ENCODE measurements at regions not wholly inside any gene's neighbourhood (a gene's known extent, or its start where the extent isn't known, plus 50 kb on each side); places are given as distances from the start of the nearest gene placed in this dataset.

DNA sequence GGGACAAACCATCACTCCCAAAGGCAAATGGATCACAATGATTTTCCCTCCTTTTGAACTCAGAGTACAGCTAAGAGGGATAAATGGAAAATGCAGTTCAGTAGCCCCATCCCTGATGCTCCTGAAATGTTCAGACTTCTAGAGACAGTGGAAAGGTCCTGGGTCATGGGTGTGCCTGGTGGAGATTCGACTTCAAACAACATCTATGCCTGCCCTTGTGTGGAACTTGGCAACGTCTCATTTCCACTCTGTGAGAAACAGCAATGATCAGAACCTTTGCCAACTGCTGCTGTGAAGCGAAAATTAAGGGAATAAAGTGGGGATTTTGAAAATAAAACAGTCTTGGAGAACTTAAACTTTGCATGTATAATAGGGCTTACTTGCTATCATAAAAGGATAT lies 778.1 kb downstream of the SEMA5A start:
- TF ChIP-seq, protein P1, sequence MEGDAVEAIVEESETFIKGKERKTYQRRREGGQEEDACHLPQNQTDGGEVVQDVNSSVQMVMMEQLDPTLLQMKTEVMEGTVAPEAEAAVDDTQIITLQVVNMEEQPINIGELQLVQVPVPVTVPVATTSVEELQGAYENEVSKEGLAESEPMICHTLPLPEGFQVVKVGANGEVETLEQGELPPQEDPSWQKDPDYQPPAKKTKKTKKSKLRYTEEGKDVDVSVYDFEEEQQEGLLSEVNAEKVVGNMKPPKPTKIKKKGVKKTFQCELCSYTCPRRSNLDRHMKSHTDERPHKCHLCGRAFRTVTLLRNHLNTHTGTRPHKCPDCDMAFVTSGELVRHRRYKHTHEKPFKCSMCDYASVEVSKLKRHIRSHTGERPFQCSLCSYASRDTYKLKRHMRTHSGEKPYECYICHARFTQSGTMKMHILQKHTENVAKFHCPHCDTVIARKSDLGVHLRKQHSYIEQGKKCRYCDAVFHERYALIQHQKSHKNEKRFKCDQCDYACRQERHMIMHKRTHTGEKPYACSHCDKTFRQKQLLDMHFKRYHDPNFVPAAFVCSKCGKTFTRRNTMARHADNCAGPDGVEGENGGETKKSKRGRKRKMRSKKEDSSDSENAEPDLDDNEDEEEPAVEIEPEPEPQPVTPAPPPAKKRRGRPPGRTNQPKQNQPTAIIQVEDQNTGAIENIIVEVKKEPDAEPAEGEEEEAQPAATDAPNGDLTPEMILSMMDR (IDR thresholded peaks at IDR 0.05; ENCODE audit: low read depth, low read length) = no peak
- TF ChIP-seq EZH2phosphoT487 (IDR thresholded peaks at IDR 0.05; ENCODE audit: low read depth) = no peak
- Histone ChIP-seq H3K4me1 (ENCODE audit: low read length) (no peaks in the 10 kb centered on the region), H3K4me2 (ENCODE audit: low read length) (no peak overlapping the region), H3K9me3 (ENCODE audit: insufficient read depth, low read length) (no peaks in the 10 kb centered on the region), H3K27me3 (ENCODE audit: low read depth, low read length) (no peaks in the 10 kb centered on the region), H3K9ac (ENCODE audit: low read length) (no peak overlapping the region), H3K79me2 (ENCODE audit: low read length) (no peaks in the 10 kb centered on the region), H3K27ac (ENCODE audit: low read length) (no peak overlapping the region), H4K20me1 (ENCODE audit: insufficient read depth, low read length) (no peaks in the 10 kb centered on the region), H3K4me3 (ENCODE audit: low read length) (no peak overlapping the region), H2AFZ (ENCODE audit: low read depth, low read length) (no peak overlapping the region), H3K36me3 (replicated peaks; ENCODE audit: low read depth, low read length) (no peaks in the 10 kb centered on the region)

- no peaks in the 10 kb centered on the region for H3K27me3 ChIP-seq (ENCODE audit: low read depth, low read length)
- no peak overlapping the region for H3K27ac ChIP-seq (ENCODE audit: low read length)
- no peak overlapping the region for H3K9ac ChIP-seq (ENCODE audit: low read length)
- no peak overlapping the region for H3K4me2 ChIP-seq (ENCODE audit: low read length)
- H3K4me1 ChIP-seq (ENCODE audit: low read length) = no peaks in the 10 kb centered on the region
- no peaks in the 10 kb centered on the region for H4K20me1 ChIP-seq (ENCODE audit: insufficient read depth, low read length)
- H3K4me3 ChIP-seq (ENCODE audit: low read length) = no peak overlapping the region
- H3K79me2 ChIP-seq (ENCODE audit: low read length) = no peaks in the 10 kb centered on the region
- no peak overlapping the region for H2AFZ ChIP-seq (ENCODE audit: low read depth, low read length)
- H3K36me3 ChIP-seq (replicated peaks; ENCODE audit: low read depth, low read length) = no peaks in the 10 kb centered on the region
- TF ChIP-seq, protein P1 (IDR thresholded peaks at IDR 0.05; ENCODE audit: low read depth, low read length) = no peak
- no peak for TF ChIP-seq EZH2phosphoT487 (IDR thresholded peaks at IDR 0.05; ENCODE audit: low read depth)
- H3K9me3 ChIP-seq (ENCODE audit: insufficient read depth, low read length) = no peaks in the 10 kb centered on the region
Measured at GRCh38 chr5:8769631-8770030, 776.2 kb downstream of the SEMA5A start.

DNA sequence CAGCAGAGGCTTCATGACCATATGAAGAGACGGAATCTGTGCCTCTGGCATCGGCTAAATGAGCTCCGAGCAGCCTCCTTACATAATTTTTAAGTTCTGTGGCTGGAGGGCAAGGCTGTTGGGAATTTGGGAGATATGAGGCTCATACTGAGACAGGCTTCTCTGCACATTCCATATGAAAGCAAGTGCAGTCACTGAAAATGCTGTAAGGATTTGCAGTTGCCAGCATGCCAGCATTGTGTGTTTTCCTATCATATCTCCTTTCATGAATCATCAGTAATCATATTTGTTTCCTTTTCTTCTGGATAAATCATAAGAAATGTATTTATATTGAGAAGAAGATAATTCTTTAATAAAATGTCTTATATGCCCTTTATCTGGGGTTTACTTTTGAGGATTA lies 775.4 kb downstream of the SEMA5A start:
- Histone ChIP-seq H3K79me2 (ENCODE audit: low read length) (no peaks in the 10 kb centered on the region), H3K4me1 (ENCODE audit: low read length) (no peaks in the 10 kb centered on the region), H3K36me3 (replicated peaks; ENCODE audit: low read depth, low read length) (no peaks in the 10 kb centered on the region), H3K4me2 (ENCODE audit: low read length) (no peak overlapping the region), H3K9me3 (ENCODE audit: insufficient read depth, low read length) (no peaks in the 10 kb centered on the region), H3K4me3 (ENCODE audit: low read length) (no peak overlapping the region), H3K27me3 (ENCODE audit: low read depth, low read length) (no peaks in the 10 kb centered on the region), H2AFZ (ENCODE audit: low read depth, low read length) (no peak overlapping the region), H3K9ac (ENCODE audit: low read length) (no peak overlapping the region), H3K27ac (ENCODE audit: low read length) (no peak overlapping the region), H4K20me1 (ENCODE audit: insufficient read depth, low read length) (no peaks in the 10 kb centered on the region)
- TF ChIP-seq, protein P1 (IDR thresholded peaks at IDR 0.05; ENCODE audit: low read depth, low read length) = no peak
- no peak for TF ChIP-seq EZH2phosphoT487 (IDR thresholded peaks at IDR 0.05; ENCODE audit: low read depth)

DNA sequence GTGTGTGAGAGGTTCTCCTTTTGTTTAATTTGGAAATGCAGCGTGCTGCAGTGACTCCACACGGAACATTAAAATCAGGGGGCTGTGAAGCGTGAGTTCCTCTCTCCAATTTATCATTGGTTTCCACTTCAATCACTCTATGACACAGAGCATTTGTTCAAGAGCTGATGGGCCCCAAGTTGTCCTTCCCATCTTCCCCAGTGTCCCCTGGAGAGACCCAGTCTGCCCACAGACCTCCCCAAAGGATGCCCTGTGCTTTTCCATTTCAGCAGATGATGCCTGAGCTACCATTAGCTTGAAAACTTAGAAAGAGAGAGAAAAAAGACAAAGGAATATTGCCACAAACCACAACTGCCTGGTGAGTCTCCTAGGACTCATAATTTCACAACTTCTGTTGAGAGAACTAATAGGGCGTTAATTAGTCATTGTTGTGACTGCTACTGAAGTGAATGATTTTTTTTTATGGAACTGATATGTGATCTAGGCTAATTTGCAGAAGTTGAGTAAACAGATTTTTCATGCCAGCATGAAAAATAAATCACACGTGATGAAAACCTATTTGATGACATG lies 772.7 kb downstream of the SEMA5A start:
- H3K27me3 ChIP-seq (ENCODE audit: low read depth, low read length) = no peaks in the 10 kb centered on the region
- H3K4me2 ChIP-seq (ENCODE audit: low read length) = no peak overlapping the region
- H3K4me1 ChIP-seq (ENCODE audit: low read length) = no peaks in the 10 kb centered on the region
- no peaks in the 10 kb centered on the region for H3K36me3 ChIP-seq (replicated peaks; ENCODE audit: low read depth, low read length)
- no peak overlapping the region for H3K4me3 ChIP-seq (ENCODE audit: low read length)
- no peaks in the 10 kb centered on the region for H3K9me3 ChIP-seq (ENCODE audit: insufficient read depth, low read length)
- H3K27ac ChIP-seq (ENCODE audit: low read length) = no peak overlapping the region
- no peak overlapping the region for H3K9ac ChIP-seq (ENCODE audit: low read length)
- H4K20me1 ChIP-seq (ENCODE audit: insufficient read depth, low read length) = no peaks in the 10 kb centered on the region
- TF ChIP-seq EZH2phosphoT487 (IDR thresholded peaks at IDR 0.05; ENCODE audit: low read depth) = no peak
- TF ChIP-seq, protein P1 (IDR thresholded peaks at IDR 0.05; ENCODE audit: low read depth, low read length) = no peak
- H2AFZ ChIP-seq (ENCODE audit: low read depth, low read length) = no peak overlapping the region
- H3K79me2 ChIP-seq (ENCODE audit: low read length) = no peaks in the 10 kb centered on the region
